ACC112 (cell line): ENCODE measurements at regions not wholly inside any gene's neighbourhood (a gene's known extent, or its start where the extent isn't known, plus 50 kb on each side); places are given as distances from the start of the nearest gene placed in this dataset.
"Not testable (repeated sequence)": the region's sequence is repeated elsewhere in the genome, so short reads cannot be mapped to it uniquely, and the experiment has no call there.

ENCODE experiments used
- H2AFZ ChIP-seq: fragments of 200-600 bp; sonication (generic); one replicate; pipeline ENCODE4 v1.6.0; 2017; ENCODE audit warnings: antibody characterized with exemption, low read length; ENCODE audit not compliant: unreplicated experiment
- H3K27ac ChIP-seq: fragments of 200-600 bp; sonication (generic); 2 replicates; pipeline ENCODE4 v1.5.1; 2014; ENCODE audit warnings: low read depth, mild to moderate bottlenecking, antibody characterized with exemption, low read length, moderate library complexity
- H3K27me3 ChIP-seq: fragments of 200-600 bp; sonication (generic); 2 replicates; pipeline ENCODE4 v1.6.1; 2014; ENCODE audit warnings: mild to moderate bottlenecking, antibody characterized with exemption, low read length, moderate library complexity, mixed read lengths; ENCODE audit not compliant: insufficient read depth
- H3K36me3 ChIP-seq: fragments of 200-600 bp; sonication (generic); 2 replicates; pipeline ENCODE4 v1.6.1; 2016; ENCODE audit warnings: mild to moderate bottlenecking, antibody characterized with exemption, low read length, moderate library complexity, mixed read lengths; ENCODE audit not compliant: insufficient read depth
- H3K4me1 ChIP-seq: fragments of 200-600 bp; sonication (generic); one replicate; pipeline ENCODE4 v1.6.1; 2016; ENCODE audit warnings: low read length, mixed read lengths; ENCODE audit not compliant: insufficient read depth, unreplicated experiment, control insufficient read depth
- H3K4me3 ChIP-seq: fragments of 200-600 bp; sonication (generic); 2 replicates; pipeline ENCODE4 v1.5.1; 2014; ENCODE audit warnings: mild to moderate bottlenecking, low read depth, low read length
- H3K79me2 ChIP-seq: fragments of 200-600 bp; sonication (generic); one replicate; pipeline ENCODE4 v1.6.0; 2016; ENCODE audit warnings: low read length; ENCODE audit not compliant: control insufficient read depth, unreplicated experiment, insufficient read depth

- Histone ChIP-seq H3K79me2 (no peaks in the 10 kb centered on the region), H3K4me1 (peaks cover 26% of the 10 kb centered on the region), H3K4me3 (no peak overlapping the region), H3K27me3 (no peaks in the 10 kb centered on the region), H3K36me3 (no peaks in the 10 kb centered on the region), H3K27ac (no peak overlapping the region), H2AFZ (no peak overlapping the region)
Observed at GRCh38 chr17:71636644-71637043, 484.2 kb upstream of the SOX9 start.

GRCh38 chr17:71638668-71639067 is 482.2 kb upstream of the SOX9 start:
- peaks cover 9% of the 10 kb centered on the region for H3K4me1 ChIP-seq
- no peak overlapping the region for H3K4me3 ChIP-seq

GRCh38 chr17:71639865-71640264 is 481.0 kb upstream of the SOX9 start:
- H3K27ac ChIP-seq = no peak overlapping the region
- H3K4me3 ChIP-seq = no peak overlapping the region
- H2AFZ ChIP-seq = no peak overlapping the region
- no peaks in the 10 kb centered on the region for H3K79me2 ChIP-seq
- no peaks in the 10 kb centered on the region for H3K27me3 ChIP-seq
- H3K4me1 ChIP-seq = peaks cover 3% of the 10 kb centered on the region
- H3K36me3 ChIP-seq = no peaks in the 10 kb centered on the region

More at GRCh38 chr17:71638668-71639067, 482.2 kb upstream of the SOX9 start:
- Histone ChIP-seq H3K27me3 (no peaks in the 10 kb centered on the region), H3K79me2 (no peaks in the 10 kb centered on the region), H2AFZ (no peak overlapping the region), H3K27ac (no peak overlapping the region), H3K36me3 (no peaks in the 10 kb centered on the region)

GRCh38 chr17:71646890-71647289 is 473.9 kb upstream of the SOX9 start:
- not testable (repeated sequence) for H3K79me2 ChIP-seq, H3K36me3 ChIP-seq, H3K4me1 ChIP-seq, H3K4me3 ChIP-seq, H3K27me3 ChIP-seq, H3K27ac ChIP-seq, H2AFZ ChIP-seq

GRCh38 chr17:71648342-71648741 is 472.5 kb upstream of the SOX9 start:
- not testable (repeated sequence) for H3K4me3 ChIP-seq, H3K27ac ChIP-seq, H3K36me3 ChIP-seq, H3K4me1 ChIP-seq, H3K27me3 ChIP-seq, H2AFZ ChIP-seq, H3K79me2 ChIP-seq

- H3K4me3 ChIP-seq = no peak overlapping the region
- H3K36me3 ChIP-seq = no peaks in the 10 kb centered on the region
- H3K27me3 ChIP-seq = no peaks in the 10 kb centered on the region
- H3K79me2 ChIP-seq = no peaks in the 10 kb centered on the region
- H3K27ac ChIP-seq = no peak overlapping the region
- no peak overlapping the region for H2AFZ ChIP-seq
- H3K4me1 ChIP-seq = peaks cover 6% of the 10 kb centered on the region
Observed at GRCh38 chr17:71649941-71650350, 470.9 kb upstream of the SOX9 start.

GRCh38 chr17:71655542-71655941 is 465.3 kb upstream of the SOX9 start:
- no peaks in the 10 kb centered on the region for H3K4me1 ChIP-seq
- H3K36me3 ChIP-seq = no peaks in the 10 kb centered on the region
- no peaks in the 10 kb centered on the region for H3K27me3 ChIP-seq
- no peak overlapping the region for H3K4me3 ChIP-seq
- no peak overlapping the region for H2AFZ ChIP-seq
- H3K79me2 ChIP-seq = no peaks in the 10 kb centered on the region
- no peak overlapping the region for H3K27ac ChIP-seq

- Histone ChIP-seq H3K36me3 (no peaks in the 10 kb centered on the region), H2AFZ (no peak overlapping the region), H3K4me1 (no peaks in the 10 kb centered on the region), H3K27ac (no peak overlapping the region), H3K79me2 (no peaks in the 10 kb centered on the region), H3K27me3 (no peaks in the 10 kb centered on the region), H3K4me3 (no peak overlapping the region)
Observed at GRCh38 chr17:71656964-71657858, 463.6 kb upstream of the SOX9 start.

- Histone ChIP-seq H3K4me3 (no peak overlapping the region), H2AFZ (no peak overlapping the region), H3K36me3 (no peaks in the 10 kb centered on the region), H3K4me1 (no peaks in the 10 kb centered on the region), H3K79me2 (no peaks in the 10 kb centered on the region), H3K27ac (no peak overlapping the region), H3K27me3 (no peaks in the 10 kb centered on the region)
Observed at GRCh38 chr17:71658996-71659395, 461.8 kb upstream of the SOX9 start.

- no peaks in the 10 kb centered on the region for H3K4me1 ChIP-seq
- H3K27me3 ChIP-seq = no peaks in the 10 kb centered on the region
- H3K27ac ChIP-seq = no peak overlapping the region
- no peak overlapping the region for H2AFZ ChIP-seq
- no peaks in the 10 kb centered on the region for H3K79me2 ChIP-seq
- H3K4me3 ChIP-seq = no peak overlapping the region
- H3K36me3 ChIP-seq = no peaks in the 10 kb centered on the region
Observed at GRCh38 chr17:71664861-71665260, 456.0 kb upstream of the SOX9 start.

GRCh38 chr17:71666047-71666446 is 454.8 kb upstream of the SOX9 start:
- no peak overlapping the region for H3K27ac ChIP-seq
- H3K27me3 ChIP-seq = no peaks in the 10 kb centered on the region

More at GRCh38 chr17:71666047-71666446, 454.8 kb upstream of the SOX9 start:
- H3K79me2 ChIP-seq = no peaks in the 10 kb centered on the region
- H3K4me3 ChIP-seq = no peak overlapping the region
- H2AFZ ChIP-seq = no peak overlapping the region
- no peaks in the 10 kb centered on the region for H3K36me3 ChIP-seq
- H3K4me1 ChIP-seq = no peaks in the 10 kb centered on the region
